ENCODE measurements at regions not wholly inside any gene's neighbourhood (a gene's known extent, or its start where the extent isn't known, plus 50 kb on each side); places are given as distances from the start of the nearest gene placed in this dataset.

- Mint-ChIP-seq H3K27me3 (peaks cover 35% of the 10 kb centered on the region), H3K36me3 (ENCODE audit: low read depth) (no peaks in the 10 kb centered on the region), H3K4me3 (no peak overlapping the region), H3K4me1 (no peaks in the 10 kb centered on the region), H3K27ac (no peak overlapping the region)
- DNase-seq: no peak
- no peak for ATAC-seq
- no peaks in the 10 kb centered on the region for H3K9me3 ChIP-seq (ENCODE audit: control insufficient read depth, low read length, poor library complexity, severe bottlenecking)
Observed at GRCh38 chr6:106894978-106895702, 79.4 kb downstream of the CD24 start.

DNA sequence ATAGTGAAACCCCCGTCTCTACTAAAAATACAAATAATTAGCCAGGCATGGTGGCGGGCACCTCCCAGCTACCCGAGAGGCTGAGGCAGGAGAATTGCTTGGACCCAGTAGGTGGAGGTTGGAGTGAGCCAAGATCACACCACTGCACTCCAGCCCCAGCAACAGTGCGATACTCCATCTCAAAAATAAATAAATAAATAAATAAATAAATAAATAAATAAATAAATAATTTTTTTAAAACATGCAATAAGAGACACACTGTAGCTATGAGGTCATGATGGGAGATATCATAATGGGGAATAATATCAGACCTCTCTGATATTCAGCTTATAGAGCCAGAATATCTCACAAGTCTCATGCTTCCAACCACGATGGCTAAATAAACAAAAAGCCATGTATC, 82.3 kb downstream of the CD24 start:
- Mint-ChIP-seq H3K27ac (no peak overlapping the region), H3K36me3 (ENCODE audit: low read depth) (no peaks in the 10 kb centered on the region), H3K27me3 (peaks cover 50% of the 10 kb centered on the region), H3K4me3 (no peak overlapping the region), H3K4me1 (no peaks in the 10 kb centered on the region)
- DNase-seq: no peak
- no peak for ATAC-seq
- no peaks in the 10 kb centered on the region for H3K9me3 ChIP-seq (ENCODE audit: control insufficient read depth, low read length, poor library complexity, severe bottlenecking)

GRCh38 chr6:106890447-106890846, 84.1 kb downstream of the CD24 start:
- no peak for DNase-seq
- no peaks in the 10 kb centered on the region for H3K4me1 Mint-ChIP-seq
- H3K27ac Mint-ChIP-seq: no peak overlapping the region
- no peak overlapping the region for H3K4me3 Mint-ChIP-seq
- no peak for ATAC-seq
- no peaks in the 10 kb centered on the region for H3K36me3 Mint-ChIP-seq (ENCODE audit: low read depth)
- no peaks in the 10 kb centered on the region for H3K9me3 ChIP-seq (ENCODE audit: control insufficient read depth, low read length, poor library complexity, severe bottlenecking)
- peaks cover 60% of the 10 kb centered on the region for H3K27me3 Mint-ChIP-seq

DNA sequence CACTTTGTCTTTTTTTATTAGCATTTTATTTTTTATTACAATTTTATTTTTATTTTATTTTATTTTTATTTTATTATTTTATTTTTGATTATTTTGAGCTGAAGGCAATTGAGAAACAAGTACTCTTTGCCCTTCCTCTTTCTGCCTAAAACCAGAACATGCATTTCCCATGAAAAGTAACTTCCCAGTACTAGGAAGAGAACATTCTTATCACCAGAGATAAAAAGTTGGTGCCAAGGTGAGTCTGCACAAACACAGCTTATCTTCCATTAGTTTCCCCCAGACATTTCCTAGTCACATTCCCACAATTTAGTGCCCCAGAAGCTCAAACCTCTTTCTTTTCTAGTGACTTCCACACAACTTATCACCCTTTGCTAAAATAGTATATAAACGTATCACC, 84.8 kb downstream of the CD24 start:
- H3K27me3 Mint-ChIP-seq: peaks cover 60% of the 10 kb centered on the region
- H3K36me3 Mint-ChIP-seq (ENCODE audit: low read depth): no peaks in the 10 kb centered on the region
- H3K9me3 ChIP-seq (ENCODE audit: control insufficient read depth, low read length, poor library complexity, severe bottlenecking): no peaks in the 10 kb centered on the region
- no peak for ATAC-seq
- no peak overlapping the region for H3K27ac Mint-ChIP-seq
- H3K4me3 Mint-ChIP-seq: no peak overlapping the region
- DNase-seq: no peak
- H3K4me1 Mint-ChIP-seq: no peaks in the 10 kb centered on the region

- H3K27ac Mint-ChIP-seq: no peak overlapping the region
- ATAC-seq: no peak
- no peak for DNase-seq
- H3K4me3 Mint-ChIP-seq: no peak overlapping the region
- H3K36me3 Mint-ChIP-seq (ENCODE audit: low read depth): no peaks in the 10 kb centered on the region
- H3K27me3 Mint-ChIP-seq: peaks cover 48% of the 10 kb centered on the region
- H3K9me3 ChIP-seq (ENCODE audit: control insufficient read depth, low read length, poor library complexity, severe bottlenecking): no peaks in the 10 kb centered on the region
- no peaks in the 10 kb centered on the region for H3K4me1 Mint-ChIP-seq
Observed at GRCh38 chr6:106886922-106887797, 87.4 kb downstream of the CD24 start.

GRCh38 chr6:106886081-106886843, 88.3 kb downstream of the CD24 start:
- DNase-seq (no peak), ATAC-seq (no peak)
- Mint-ChIP-seq H3K4me1 (no peaks in the 10 kb centered on the region), H3K27me3 (peaks cover 42% of the 10 kb centered on the region), H3K36me3 (ENCODE audit: low read depth) (no peaks in the 10 kb centered on the region), H3K4me3 (no peak overlapping the region), H3K27ac (no peak overlapping the region)
- H3K9me3 ChIP-seq (ENCODE audit: control insufficient read depth, low read length, poor library complexity, severe bottlenecking): no peaks in the 10 kb centered on the region

DNA sequence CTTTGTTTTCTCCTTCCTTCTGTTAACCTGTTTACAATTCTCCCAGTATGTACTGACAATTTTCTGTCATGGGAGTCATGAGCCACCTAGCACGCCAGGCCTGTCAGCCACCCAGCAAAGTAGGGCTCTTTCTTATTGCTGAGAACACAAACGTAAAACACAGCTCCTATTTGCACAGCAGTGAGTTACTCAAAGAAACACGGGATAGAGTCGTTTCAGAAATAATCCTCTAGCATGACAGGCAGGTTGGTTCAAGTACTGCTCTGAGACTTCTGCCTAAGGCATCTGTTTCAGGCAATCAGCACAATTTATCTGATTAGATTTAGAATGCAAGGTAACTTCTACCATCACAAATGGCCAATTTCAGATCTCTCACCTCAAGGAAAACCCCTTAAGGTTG, 88.8 kb downstream of the CD24 start:
- H3K27me3 Mint-ChIP-seq: peaks cover 36% of the 10 kb centered on the region
- DNase-seq (no peak), ATAC-seq (no peak)
- no peak overlapping the region for H3K27ac Mint-ChIP-seq
- H3K4me1 Mint-ChIP-seq: no peaks in the 10 kb centered on the region
- no peaks in the 10 kb centered on the region for H3K36me3 Mint-ChIP-seq (ENCODE audit: low read depth)
- H3K9me3 ChIP-seq (ENCODE audit: control insufficient read depth, low read length, poor library complexity, severe bottlenecking): no peaks in the 10 kb centered on the region
- no peak overlapping the region for H3K4me3 Mint-ChIP-seq

DNA sequence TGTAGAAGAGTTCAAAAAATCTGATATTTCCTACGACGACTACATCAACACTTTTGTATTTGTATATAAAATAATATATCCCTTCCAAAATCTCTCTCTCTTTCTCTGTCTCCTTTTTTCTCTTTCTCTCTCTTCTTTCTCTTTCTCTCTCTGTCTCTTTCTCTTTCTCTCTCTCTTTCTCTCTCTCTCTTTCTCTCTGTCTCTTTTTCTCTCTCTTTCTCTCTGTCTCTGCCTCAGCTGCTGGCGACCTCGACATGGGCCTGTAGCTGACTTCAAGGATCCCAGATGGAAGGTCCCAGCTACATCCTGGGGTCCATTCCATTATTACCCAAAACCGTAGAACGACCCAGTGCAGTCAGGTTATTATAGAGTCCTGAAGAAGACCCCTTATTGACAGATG, 90.0 kb downstream of the CD24 start:
- Mint-ChIP-seq H3K4me1 (no peaks in the 10 kb centered on the region), H3K27ac (no peak overlapping the region), H3K27me3 (peaks cover 26% of the 10 kb centered on the region), H3K36me3 (ENCODE audit: low read depth) (no peaks in the 10 kb centered on the region), H3K4me3 (no peak overlapping the region)
- no peaks in the 10 kb centered on the region for H3K9me3 ChIP-seq (ENCODE audit: control insufficient read depth, low read length, poor library complexity, severe bottlenecking)
- ATAC-seq: no peak
- DNase-seq: no peak

DNA sequence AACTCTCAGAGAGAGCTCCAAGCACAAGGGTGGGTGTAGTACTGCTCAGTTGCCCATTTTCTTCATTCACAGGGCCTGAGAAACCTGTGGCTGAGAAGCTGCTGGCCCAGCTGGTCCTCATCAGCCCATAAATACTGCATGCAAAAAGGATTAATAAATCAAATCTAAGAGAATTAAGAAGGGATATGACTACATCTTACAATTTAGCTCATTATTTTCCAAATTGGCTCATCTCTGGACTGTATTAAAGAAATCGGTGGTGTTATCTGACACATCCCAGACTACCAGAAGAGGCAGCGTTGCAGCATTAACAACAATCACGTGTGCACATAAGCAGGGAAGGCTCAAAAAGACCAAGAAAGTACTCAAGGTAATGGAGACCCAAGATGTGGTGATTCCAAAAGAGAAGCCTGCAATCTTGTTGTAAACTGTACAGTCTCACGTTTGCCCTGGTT, 90.7 kb downstream of the CD24 start:
- H3K27me3 Mint-ChIP-seq: peaks cover 25% of the 10 kb centered on the region
- no peaks in the 10 kb centered on the region for H3K36me3 Mint-ChIP-seq (ENCODE audit: low read depth)
- H3K27ac Mint-ChIP-seq: no peak overlapping the region
- ATAC-seq (no peak), DNase-seq (no peak)
- no peaks in the 10 kb centered on the region for H3K9me3 ChIP-seq (ENCODE audit: control insufficient read depth, low read length, poor library complexity, severe bottlenecking)
- no peaks in the 10 kb centered on the region for H3K4me1 Mint-ChIP-seq
- H3K4me3 Mint-ChIP-seq: no peak overlapping the region

DNA sequence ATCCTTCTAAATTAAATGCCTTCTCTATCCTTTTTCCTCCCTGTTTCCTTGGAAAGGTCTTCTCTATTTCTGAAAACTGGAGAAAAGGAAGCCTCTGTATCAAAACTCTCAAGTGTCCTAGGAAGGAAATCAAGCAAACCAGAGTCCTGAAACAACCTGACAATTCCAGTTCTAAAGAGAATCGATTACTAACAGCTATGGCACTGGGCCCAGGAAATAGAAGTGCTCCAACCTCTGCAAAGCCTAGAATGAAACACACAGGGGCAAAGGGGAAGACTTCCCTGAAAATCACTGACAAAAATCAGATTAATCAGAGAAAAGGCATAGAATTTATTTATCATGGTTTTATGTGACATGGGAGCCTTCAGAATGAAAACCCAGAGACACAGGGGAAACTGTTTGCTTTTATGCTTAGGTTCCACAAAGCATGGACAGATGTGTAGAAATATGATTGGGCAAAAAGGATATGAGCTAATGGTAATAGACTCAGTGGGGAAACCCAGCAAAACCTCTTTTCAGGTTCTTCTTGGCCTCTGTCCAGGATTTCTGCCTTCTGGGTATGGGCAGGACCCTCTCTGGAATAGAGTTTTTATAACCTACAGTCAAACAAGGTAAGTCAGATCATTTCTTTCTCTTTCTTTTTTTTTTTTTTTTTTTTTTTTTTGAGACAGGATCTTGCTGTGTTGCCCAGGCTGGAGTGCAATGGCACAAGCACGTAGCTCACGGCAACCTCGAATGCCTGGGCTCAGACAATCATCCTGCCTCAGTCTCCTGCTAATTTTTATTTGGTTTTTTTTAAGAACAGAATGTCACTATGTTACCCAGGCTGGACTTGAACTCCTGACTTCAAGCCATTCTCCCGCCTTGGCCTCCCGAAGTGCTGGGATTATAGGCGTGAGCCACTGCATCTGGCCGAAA, 91.7 kb downstream of the CD24 start:
- Mint-ChIP-seq H3K36me3 (ENCODE audit: low read depth) (no peaks in the 10 kb centered on the region), H3K27me3 (peaks cover 19% of the 10 kb centered on the region), H3K4me3 (peak overlapping the region; percentile 12), H3K27ac (no peak overlapping the region), H3K4me1 (no peaks in the 10 kb centered on the region)
- ATAC-seq (no peak), DNase-seq (no peak)
- no peaks in the 10 kb centered on the region for H3K9me3 ChIP-seq (ENCODE audit: control insufficient read depth, low read length, poor library complexity, severe bottlenecking)

DNA sequence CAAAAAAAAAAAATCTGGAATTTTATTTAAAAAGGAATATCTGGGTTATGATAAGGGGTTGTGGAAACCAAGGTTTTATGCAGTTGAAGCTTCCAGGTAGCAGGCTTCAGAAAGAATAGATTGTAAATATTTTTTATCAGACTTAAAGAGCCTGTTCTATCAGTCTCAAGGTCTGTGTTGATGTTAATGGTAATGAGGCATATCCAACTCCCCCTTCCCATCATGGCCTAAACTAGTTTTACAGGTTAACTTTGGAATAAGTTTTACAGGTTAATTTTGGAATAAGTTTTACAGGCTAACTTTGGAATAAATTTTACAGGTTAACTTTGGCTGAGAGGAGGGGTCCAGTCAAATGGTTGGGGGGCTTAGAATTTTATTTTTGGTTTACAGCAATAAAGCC, 92.4 kb downstream of the CD24 start:
- Mint-ChIP-seq H3K4me1 (no peaks in the 10 kb centered on the region), H3K27me3 (peaks cover 17% of the 10 kb centered on the region), H3K36me3 (ENCODE audit: low read depth) (no peaks in the 10 kb centered on the region), H3K4me3 (no peak overlapping the region), H3K27ac (no peak overlapping the region)
- H3K9me3 ChIP-seq (ENCODE audit: control insufficient read depth, low read length, poor library complexity, severe bottlenecking): no peaks in the 10 kb centered on the region
- DNase-seq: no peak
- no peak for ATAC-seq

DNA sequence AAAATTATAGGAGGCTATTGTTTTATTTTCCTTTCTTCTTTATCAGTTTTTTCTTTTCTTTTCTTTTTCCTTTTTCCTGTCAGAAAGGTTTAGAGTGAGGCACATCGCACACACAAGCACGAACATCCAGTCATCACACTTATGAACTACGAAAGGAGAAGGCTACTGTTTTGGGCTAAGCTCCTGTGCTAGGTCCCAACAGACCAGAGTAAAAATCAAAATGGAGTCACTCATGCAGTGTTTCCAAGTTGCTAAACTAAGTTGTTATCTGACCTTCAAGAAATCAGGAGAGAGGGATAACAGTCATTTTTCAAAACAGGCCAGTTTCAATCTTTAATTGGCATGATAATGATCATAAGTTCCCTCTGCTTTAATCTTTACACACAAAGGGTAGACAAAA, 93.6 kb downstream of the CD24 start:
- Mint-ChIP-seq H3K36me3 (ENCODE audit: low read depth) (no peaks in the 10 kb centered on the region), H3K27ac (no peak overlapping the region), H3K4me1 (no peaks in the 10 kb centered on the region), H3K4me3 (no peak overlapping the region), H3K27me3 (peaks cover 7% of the 10 kb centered on the region)
- no peaks in the 10 kb centered on the region for H3K9me3 ChIP-seq (ENCODE audit: control insufficient read depth, low read length, poor library complexity, severe bottlenecking)
- ATAC-seq (no peak), DNase-seq (no peak)

Data from T-helper 17 cell (primary cell).